Progenitor cell of endocrine pancreas (in vitro differentiated cells): ENCODE measurements at regions not wholly inside any gene's neighbourhood (a gene's known extent, or its start where the extent isn't known, plus 50 kb on each side); places are given as distances from the start of the nearest gene placed in this dataset.

Source experiments
- DNase-seq: peaks from one replicate; pipeline ENCODE4 v3.0.0; 2021; ENCODE audit warnings: low spot score; ENCODE audit not compliant: unreplicated experiment
- H3K27ac Mint-ChIP-seq: 2 replicates; pipeline ENCODE4 v1.8.0; 2021; ENCODE audit warnings: mild to moderate bottlenecking, moderate library complexity, mixed read lengths
- H3K27me3 Mint-ChIP-seq: 2 replicates; pipeline ENCODE4 v1.8.0; 2021; ENCODE audit warnings: mixed read lengths
- H3K36me3 Mint-ChIP-seq: 2 replicates; pipeline ENCODE4 v1.8.0; 2022; ENCODE audit warnings: mixed read lengths; ENCODE audit not compliant: insufficient read depth
- H3K4me1 Mint-ChIP-seq: 2 replicates; pipeline ENCODE4 v1.8.0; 2021; ENCODE audit warnings: low read depth, mixed read lengths
- H3K4me3 Mint-ChIP-seq: 2 replicates; pipeline ENCODE4 v1.8.0; 2021; ENCODE audit warnings: low read depth, mild to moderate bottlenecking, moderate library complexity, mixed read lengths
- H3K9me3 Mint-ChIP-seq: 2 replicates; pipeline ENCODE4 v1.8.0; 2021; ENCODE audit warnings: low read depth, mixed read lengths
- TF ChIP-seq, protein P1 (sequence below): fragments of 200-600 bp; sonication (generic); IDR thresholded peaks from one replicate; pipeline ENCODE4 v1.5.0; 2021; ENCODE audit warnings: antibody characterized with exemption, mild to moderate bottlenecking; ENCODE audit not compliant: unreplicated experiment

DNA sequence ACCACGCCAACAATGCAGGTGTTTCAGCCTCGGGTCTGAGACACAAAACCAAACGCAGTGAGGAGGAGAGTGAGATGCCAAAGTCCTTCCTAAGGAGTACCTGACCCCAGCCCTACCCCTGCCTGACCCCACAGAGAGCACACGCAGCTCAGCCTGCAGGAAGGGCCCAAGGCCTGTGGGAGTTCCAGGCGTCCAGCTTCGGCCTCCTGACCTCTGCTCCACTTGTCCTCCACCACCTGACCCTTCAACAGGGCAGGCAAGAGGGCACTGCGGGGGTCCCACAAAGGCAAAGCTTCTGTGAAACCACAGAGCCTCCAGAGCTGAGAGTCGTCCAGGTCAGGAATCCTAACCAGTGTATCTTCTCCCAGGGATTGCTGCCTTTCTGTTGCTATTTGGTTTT lies 122.0 kb upstream of the PPP2R2D start:
- no peak for DNase-seq
- TF ChIP-seq, protein P1, sequence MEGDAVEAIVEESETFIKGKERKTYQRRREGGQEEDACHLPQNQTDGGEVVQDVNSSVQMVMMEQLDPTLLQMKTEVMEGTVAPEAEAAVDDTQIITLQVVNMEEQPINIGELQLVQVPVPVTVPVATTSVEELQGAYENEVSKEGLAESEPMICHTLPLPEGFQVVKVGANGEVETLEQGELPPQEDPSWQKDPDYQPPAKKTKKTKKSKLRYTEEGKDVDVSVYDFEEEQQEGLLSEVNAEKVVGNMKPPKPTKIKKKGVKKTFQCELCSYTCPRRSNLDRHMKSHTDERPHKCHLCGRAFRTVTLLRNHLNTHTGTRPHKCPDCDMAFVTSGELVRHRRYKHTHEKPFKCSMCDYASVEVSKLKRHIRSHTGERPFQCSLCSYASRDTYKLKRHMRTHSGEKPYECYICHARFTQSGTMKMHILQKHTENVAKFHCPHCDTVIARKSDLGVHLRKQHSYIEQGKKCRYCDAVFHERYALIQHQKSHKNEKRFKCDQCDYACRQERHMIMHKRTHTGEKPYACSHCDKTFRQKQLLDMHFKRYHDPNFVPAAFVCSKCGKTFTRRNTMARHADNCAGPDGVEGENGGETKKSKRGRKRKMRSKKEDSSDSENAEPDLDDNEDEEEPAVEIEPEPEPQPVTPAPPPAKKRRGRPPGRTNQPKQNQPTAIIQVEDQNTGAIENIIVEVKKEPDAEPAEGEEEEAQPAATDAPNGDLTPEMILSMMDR: no peak
- H3K27ac Mint-ChIP-seq: no peak overlapping the region
- no peak overlapping the region for H3K4me3 Mint-ChIP-seq
- peaks cover 2% of the 10 kb centered on the region for H3K27me3 Mint-ChIP-seq
- peaks cover 7% of the 10 kb centered on the region for H3K36me3 Mint-ChIP-seq
- H3K9me3 Mint-ChIP-seq: peaks cover 21% of the 10 kb centered on the region
- H3K4me1 Mint-ChIP-seq: no peaks in the 10 kb centered on the region

DNA sequence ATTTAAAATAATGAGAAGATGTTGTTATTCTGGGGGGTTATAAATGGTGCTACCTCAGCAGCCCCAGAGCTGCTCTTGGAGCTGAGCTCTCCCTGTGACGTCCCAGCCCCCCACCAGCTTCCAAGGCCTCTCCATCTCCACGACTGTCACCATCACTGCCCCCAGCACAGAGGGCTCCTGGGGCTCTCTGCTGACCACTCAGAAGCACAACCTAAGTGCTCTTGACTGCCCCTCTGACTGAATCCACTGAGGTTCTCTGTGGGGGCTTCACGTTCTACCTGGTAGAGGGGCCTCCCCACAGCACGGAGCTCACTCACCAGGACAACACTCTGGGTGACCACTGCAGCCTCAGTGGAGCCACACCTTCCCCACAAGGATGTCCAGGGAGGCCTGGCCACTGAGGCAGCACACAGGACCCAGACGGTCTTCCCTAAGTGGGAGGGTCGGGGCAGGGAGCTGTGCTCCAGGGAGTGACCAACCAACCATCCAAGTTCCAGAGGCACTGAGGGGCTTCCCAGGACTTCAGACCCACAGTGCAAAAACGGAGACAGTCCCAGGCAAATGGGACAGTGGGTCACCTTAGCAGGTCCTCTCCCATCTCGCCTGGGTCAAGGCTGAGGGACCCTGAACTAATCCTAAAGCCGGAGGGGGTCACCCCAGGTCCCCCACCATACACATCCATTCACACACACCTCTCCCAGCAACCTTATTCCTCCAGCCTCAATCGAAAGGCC lies 121.0 kb upstream of the PPP2R2D start:
- Mint-ChIP-seq H3K36me3 (peaks cover 7% of the 10 kb centered on the region), H3K9me3 (peaks cover 21% of the 10 kb centered on the region), H3K4me1 (no peaks in the 10 kb centered on the region), H3K27ac (no peak overlapping the region), H3K4me3 (no peak overlapping the region), H3K27me3 (no peaks in the 10 kb centered on the region)
- DNase-seq: no peak
- TF ChIP-seq, protein P1: no peak

DNA sequence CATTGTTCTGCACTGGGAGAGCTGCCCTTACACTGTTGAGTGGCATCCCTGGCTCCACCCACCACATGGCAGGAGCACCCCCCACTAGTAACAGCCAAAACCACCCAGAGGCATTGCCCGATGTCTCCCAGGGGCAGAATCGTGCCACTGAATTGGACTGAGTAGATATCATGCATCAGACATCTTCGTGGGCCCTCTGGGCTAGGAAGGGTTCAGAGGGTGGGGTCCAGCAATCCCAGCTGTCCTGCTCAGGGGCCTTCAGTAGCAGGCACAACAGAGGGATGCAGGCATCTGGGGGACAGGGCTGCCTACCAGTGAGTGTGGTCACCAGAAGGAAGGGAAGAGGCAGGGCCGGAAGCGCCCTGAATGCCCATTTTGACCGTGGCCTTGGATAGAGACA lies 119.7 kb upstream of the PPP2R2D start:
- Mint-ChIP-seq H3K27me3 (no peaks in the 10 kb centered on the region), H3K4me3 (no peak overlapping the region), H3K9me3 (peaks cover 20% of the 10 kb centered on the region), H3K27ac (no peak overlapping the region), H3K36me3 (peaks cover 7% of the 10 kb centered on the region), H3K4me1 (no peaks in the 10 kb centered on the region)
- TF ChIP-seq, protein P1: no peak
- DNase-seq: no peak

DNA sequence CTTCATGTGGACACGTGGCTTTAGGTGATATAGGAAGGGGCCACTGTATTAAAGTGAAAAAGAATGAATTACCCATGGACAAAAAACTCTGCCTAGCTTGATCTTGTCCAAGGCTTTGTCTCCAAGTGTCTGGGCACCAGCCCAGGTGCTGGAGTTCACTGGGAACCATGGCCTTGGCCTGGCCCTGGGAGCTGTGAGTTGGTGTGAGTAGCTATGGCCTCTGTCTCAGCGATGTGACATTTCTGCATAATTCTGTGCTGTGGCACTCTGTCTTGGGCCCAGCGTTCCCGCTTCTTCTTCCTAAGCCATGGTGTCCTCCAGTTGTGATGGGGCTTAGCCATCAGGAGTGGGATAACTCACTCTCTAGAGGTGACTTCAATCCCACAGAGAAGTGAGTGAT lies 119.0 kb upstream of the PPP2R2D start:
- H3K4me3 Mint-ChIP-seq: no peak overlapping the region
- no peak overlapping the region for H3K27ac Mint-ChIP-seq
- no peaks in the 10 kb centered on the region for H3K27me3 Mint-ChIP-seq
- TF ChIP-seq, protein P1: no peak
- peaks cover 13% of the 10 kb centered on the region for H3K9me3 Mint-ChIP-seq
- H3K36me3 Mint-ChIP-seq: peaks cover 6% of the 10 kb centered on the region
- DNase-seq: no peak
- no peaks in the 10 kb centered on the region for H3K4me1 Mint-ChIP-seq

DNA sequence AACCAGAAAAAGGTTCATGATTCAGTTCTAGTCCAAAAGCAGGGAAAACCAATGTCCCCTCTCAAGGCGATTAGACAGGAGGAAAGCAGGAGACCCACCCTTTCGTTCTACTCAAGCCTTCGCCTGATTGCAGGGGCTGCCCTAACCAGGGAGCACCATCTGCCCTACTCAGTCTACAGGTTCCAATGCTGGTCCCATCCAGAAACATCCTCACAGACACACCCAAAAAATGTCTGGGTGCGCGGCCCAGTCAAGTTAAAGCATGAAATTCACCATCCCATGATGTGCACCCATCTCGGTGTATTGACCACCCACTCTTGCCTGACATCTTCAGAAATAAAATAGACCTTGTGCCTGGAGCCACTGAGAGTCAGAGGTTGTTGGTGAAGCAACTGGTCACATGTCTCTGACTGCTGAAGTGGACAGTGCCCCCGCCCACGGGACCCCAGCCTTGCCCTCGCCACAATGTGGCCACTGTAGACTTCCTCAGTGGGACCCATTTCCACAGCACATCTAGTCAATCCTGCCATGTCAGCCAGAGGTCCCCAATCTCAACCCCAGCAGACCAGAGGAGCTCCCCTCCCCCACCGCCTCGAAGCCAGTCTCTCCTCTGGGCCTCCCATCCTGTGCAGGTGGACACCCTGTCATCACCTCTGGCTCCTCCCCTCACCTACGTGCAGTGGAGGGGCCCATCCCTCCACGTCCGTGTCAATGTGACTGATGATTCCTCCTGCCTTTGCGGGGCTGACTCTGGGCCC lies 116.3 kb upstream of the PPP2R2D start:
- Mint-ChIP-seq H3K27ac (no peak overlapping the region), H3K9me3 (no peaks in the 10 kb centered on the region), H3K27me3 (no peaks in the 10 kb centered on the region), H3K4me1 (peaks cover 6% of the 10 kb centered on the region), H3K4me3 (no peak overlapping the region), H3K36me3 (no peaks in the 10 kb centered on the region)
- DNase-seq: no peak
- TF ChIP-seq, protein P1: no peak
